Smooth muscle cell (in vitro differentiated cells): ENCODE measurements at regions not wholly inside any gene's neighbourhood (a gene's known extent, or its start where the extent isn't known, plus 50 kb on each side); places are given as distances from the start of the nearest gene placed in this dataset.

Experiments used
- DNase-seq: peaks from one replicate; lab custom pipeline; 2025; ENCODE audit not compliant: unreplicated experiment; lab: John Stamatoyannopoulos, UW
- H2AFZ ChIP-seq: fragments of 200-600 bp; sonication (generic); 2 replicates; pipeline ENCODE4 v1.6.0; 2016; ENCODE audit warnings: antibody characterized with exemption, low read depth, mild to moderate bottlenecking
- H3F3A ChIP-seq: fragments of 200-600 bp; sonication (generic); 2 replicates; pipeline ENCODE4 v1.6.0; 2017; ENCODE audit warnings: antibody characterized with exemption, low read depth
- H3K27ac ChIP-seq: fragments of 200-600 bp; sonication (generic); 2 replicates; pipeline ENCODE4 v1.5.1; 2016; ENCODE audit warnings: low read depth, mild to moderate bottlenecking
- H3K27me3 ChIP-seq: fragments of 200-600 bp; sonication (generic); 2 replicates; pipeline ENCODE4 v1.6.1; 2016; ENCODE audit warnings: low read depth, mild to moderate bottlenecking
- H3K36me3 ChIP-seq: fragments of 200-600 bp; sonication (generic); 2 replicates; pipeline ENCODE4 v1.5.1; 2016; ENCODE audit warnings: low read depth
- H3K4me1 ChIP-seq: fragments of 200-600 bp; sonication (generic); 2 replicates; pipeline ENCODE4 v1.5.1; 2016; ENCODE audit warnings: low read depth
- H3K4me2 ChIP-seq: fragments of 200-600 bp; sonication (generic); 2 replicates; pipeline ENCODE4 v1.6.0; 2016; ENCODE audit warnings: mild to moderate bottlenecking
- H3K4me3 ChIP-seq: fragments of 200-600 bp; sonication (generic); 2 replicates; pipeline ENCODE4 v1.5.1; 2016; ENCODE audit warnings: mild to moderate bottlenecking
- H3K79me2 ChIP-seq: fragments of 200-600 bp; sonication (generic); 2 replicates; pipeline ENCODE4 v1.6.0; 2016; ENCODE audit warnings: low read depth, mild to moderate bottlenecking
- H3K9ac ChIP-seq: fragments of 200-600 bp; sonication (generic); 2 replicates; pipeline ENCODE4 v1.6.0; 2016; ENCODE audit warnings: low read depth
- H3K9me3 ChIP-seq: fragments of 200-600 bp; sonication (generic); replicated peaks from 2 replicates; pipeline ENCODE4 v1.5.1; 2016; ENCODE audit warnings: low read depth
- H4K20me1 ChIP-seq: fragments of 200-600 bp; sonication (generic); 2 replicates; pipeline ENCODE4 v1.6.0; 2016; ENCODE audit warnings: low read depth
- CTCF ChIP-seq: fragments of 200-600 bp; sonication (generic); IDR thresholded peaks from 2 replicates; pipeline ENCODE4 v1.5.1; 2017; ENCODE audit warnings: borderline replicate concordance, mild to moderate bottlenecking, antibody characterized with exemption; ENCODE audit not compliant: insufficient read depth, poor library complexity, severe bottlenecking
- WGBS: methylation state at CpG from one replicate; pipeline ENCODE4 v1.1.7; 2016; ENCODE audit warnings: low lambda C conversion rate; 5-methylcytosine and 5-hydroxymethylcytosine counted together

DNA sequence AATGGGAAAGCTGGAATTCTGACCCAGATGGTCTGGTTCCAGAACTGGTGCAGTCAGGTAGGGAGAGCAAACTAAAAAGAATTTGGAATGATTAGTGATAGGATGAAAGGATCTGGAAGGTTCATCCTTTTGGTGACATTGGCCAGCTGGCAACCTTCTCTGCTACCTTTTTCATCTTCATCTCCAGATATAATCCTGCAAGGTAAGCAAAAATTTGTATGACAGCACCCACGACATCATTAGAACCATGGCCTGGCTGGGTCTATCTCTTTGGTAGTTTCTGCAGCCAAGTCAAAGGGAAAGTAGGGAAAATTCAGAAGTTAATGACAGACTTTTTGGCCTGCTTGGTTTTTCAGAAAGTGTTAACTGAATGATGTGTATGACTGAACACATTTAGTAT is 188.9 kb upstream of the MALRD1 start:
- no peak overlapping the region for H3K27ac ChIP-seq
- no peaks in the 10 kb centered on the region for H3K9me3 ChIP-seq
- H3F3A ChIP-seq, result no peaks in the 10 kb centered on the region
- no peak overlapping the region for H3K9ac ChIP-seq
- 84% methylated on average over 1 of the region's 1 CpG for WGBS
- TF ChIP-seq CTCF, result no peak
- H3K4me2 ChIP-seq, result no peak overlapping the region
- no peak overlapping the region for H2AFZ ChIP-seq
- no peaks in the 10 kb centered on the region for H4K20me1 ChIP-seq
- H3K27me3 ChIP-seq, result no peaks in the 10 kb centered on the region
- DNase-seq, result no peak
- no peaks in the 10 kb centered on the region for H3K36me3 ChIP-seq
- H3K4me3 ChIP-seq, result no peak overlapping the region
- peaks cover 12% of the 10 kb centered on the region for H3K4me1 ChIP-seq
- no peaks in the 10 kb centered on the region for H3K79me2 ChIP-seq

DNA sequence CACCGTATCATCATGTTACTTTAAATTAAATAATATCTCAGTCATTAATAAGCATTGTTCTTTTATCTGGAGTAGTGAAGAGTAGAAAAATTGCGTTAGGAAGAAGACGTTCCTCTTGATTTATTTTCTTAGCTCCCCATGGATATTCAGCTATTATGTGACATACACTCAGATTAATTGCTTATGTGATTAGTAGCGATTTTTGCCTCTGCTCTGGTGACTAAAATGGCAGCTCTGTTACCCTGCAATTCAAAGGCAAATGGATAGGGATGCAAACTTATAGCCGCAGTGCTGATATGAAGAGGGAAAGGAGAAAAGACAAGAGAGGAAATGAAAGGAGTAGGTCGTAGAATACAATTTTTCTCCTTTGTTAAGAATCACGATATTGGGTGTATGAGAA is 188.4 kb upstream of the MALRD1 start:
- DNase-seq, result no peak
- H3K36me3 ChIP-seq, result no peaks in the 10 kb centered on the region
- H3K9me3 ChIP-seq, result no peaks in the 10 kb centered on the region
- no peak overlapping the region for H3K9ac ChIP-seq
- no peaks in the 10 kb centered on the region for H4K20me1 ChIP-seq
- H3K4me1 ChIP-seq, result peaks cover 12% of the 10 kb centered on the region
- 90% methylated on average over 7 of the region's 7 CpGs for WGBS
- H3F3A ChIP-seq, result no peaks in the 10 kb centered on the region
- H3K4me3 ChIP-seq, result no peak overlapping the region
- no peak for TF ChIP-seq CTCF
- no peak overlapping the region for H2AFZ ChIP-seq
- H3K79me2 ChIP-seq, result no peaks in the 10 kb centered on the region
- H3K4me2 ChIP-seq, result no peak overlapping the region
- no peak overlapping the region for H3K27ac ChIP-seq
- no peaks in the 10 kb centered on the region for H3K27me3 ChIP-seq

GRCh38 chr10:18860631-18861240 is 187.9 kb upstream of the MALRD1 start:
- Histone ChIP-seq H3K27ac (no peak overlapping the region), H3K36me3 (no peaks in the 10 kb centered on the region), H3K79me2 (no peaks in the 10 kb centered on the region), H3K4me2 (no peak overlapping the region), H2AFZ (no peak overlapping the region), H3K9me3 (no peaks in the 10 kb centered on the region), H3K4me3 (no peak overlapping the region), H3K9ac (no peak overlapping the region), H4K20me1 (no peaks in the 10 kb centered on the region), H3F3A (no peaks in the 10 kb centered on the region), H3K27me3 (no peaks in the 10 kb centered on the region), H3K4me1 (peaks cover 12% of the 10 kb centered on the region)
- DNase-seq, result no peak
- WGBS, result 87% methylated on average over 4 of the region's 4 CpGs
- TF ChIP-seq CTCF, result no peak

- Histone ChIP-seq H3F3A (no peaks in the 10 kb centered on the region), H3K4me1 (peaks cover 12% of the 10 kb centered on the region), H3K27me3 (no peaks in the 10 kb centered on the region), H3K36me3 (no peaks in the 10 kb centered on the region), H3K79me2 (no peaks in the 10 kb centered on the region), H3K9ac (no peak overlapping the region), H3K27ac (no peak overlapping the region), H3K9me3 (no peaks in the 10 kb centered on the region), H4K20me1 (no peaks in the 10 kb centered on the region), H3K4me2 (no peak overlapping the region), H3K4me3 (no peak overlapping the region), H2AFZ (no peak overlapping the region)
- no peak for TF ChIP-seq CTCF
- WGBS, result 93% methylated on average over 2 of the region's 2 CpGs
- DNase-seq, result no peak
Measured at GRCh38 chr10:18861382-18861781, 187.2 kb upstream of the MALRD1 start.
